A673 (cell line): ENCODE measurements at regions not wholly inside any gene's neighbourhood (a gene's known extent, or its start where the extent isn't known, plus 50 kb on each side); places are given as distances from the start of the nearest gene placed in this dataset.

Experiments used
- BruUV-seq: library from RNA; stranded (reverse); fragments of 400-500 nt; replicated peaks from 2 replicates; lab custom pipeline; 2021; lab: Mats Ljungman, UMichigan
- CTCF ChIA-PET: fragments of 300-600 bp; sonication (Branson Sonifier 250); formaldehyde crosslinking; loops from one replicate; lab custom pipeline; 2022; ENCODE audit warnings: antibody characterized with exemption; lab: Charles Lee
- POLR2A ChIA-PET: fragments of 300-600 bp; sonication (Branson Sonifier 250); formaldehyde crosslinking; loops from one replicate; lab custom pipeline; 2022; ENCODE audit warnings: antibody characterized with exemption; ENCODE audit not compliant: low non-redundant PET; lab: Charles Lee
- DNase-seq: peaks from one replicate; pipeline ENCODE4 v3.0.0-alpha.2; 2015; ENCODE audit warnings: low spot score
- H3K27ac ChIP-seq: fragments of 200-600 bp; sonication (generic); 2 replicates; pipeline ENCODE4 v1.5.1; 2016; ENCODE audit warnings: mixed run types, low read depth, mild to moderate bottlenecking, mixed read lengths, antibody characterized with exemption, low read length; ENCODE audit not compliant: poor library complexity, severe bottlenecking
- H3K27me3 ChIP-seq: fragments of 200-600 bp; sonication (generic); replicated peaks from 2 replicates; pipeline ENCODE4 v1.6.1; 2017; ENCODE audit warnings: mixed run types, low read depth, mild to moderate bottlenecking, mixed read lengths, antibody characterized with exemption, low read length; ENCODE audit not compliant: insufficient read depth, poor library complexity
- H3K36me3 ChIP-seq: fragments of 200-600 bp; sonication (generic); 2 replicates; pipeline ENCODE4 v1.6.1; 2016; ENCODE audit warnings: mixed run types, mild to moderate bottlenecking, mixed read lengths, antibody characterized with exemption, low read length; ENCODE audit not compliant: insufficient read depth, poor library complexity, severe bottlenecking
- H3K4me1 ChIP-seq: fragments of 200-600 bp; sonication (generic); 2 replicates; pipeline ENCODE4 v1.6.1; 2017; ENCODE audit warnings: mixed run types, mild to moderate bottlenecking, mixed read lengths, antibody characterized with exemption, low read length; ENCODE audit not compliant: insufficient read depth, poor library complexity, severe bottlenecking
- H3K4me3 ChIP-seq: fragments of 200-600 bp; sonication (generic); 2 replicates; pipeline ENCODE4 v1.5.1; 2016; ENCODE audit warnings: low read depth, mixed run types, mild to moderate bottlenecking, mixed read lengths, low read length; ENCODE audit not compliant: poor library complexity, severe bottlenecking
- H3K9me3 ChIP-seq: fragments of 200-600 bp; sonication (generic); 2 replicates; pipeline ENCODE4 v1.6.1; 2016; ENCODE audit warnings: mixed run types, low read depth, mild to moderate bottlenecking, mixed read lengths, antibody characterized with exemption, low read length; ENCODE audit not compliant: poor library complexity, severe bottlenecking
- CTCF ChIP-seq: fragments of 300-800, 200-600 bp; sonication (generic); conservative IDR thresholded peaks from 2 replicates; pipeline ENCODE4 v1.5.1; 2017; ENCODE audit warnings: low read depth, mild to moderate bottlenecking, antibody characterized with exemption, low read length, moderate library complexity, mixed read lengths
- EZH2 ChIP-seq: fragments of 200-600 bp; sonication (generic); IDR thresholded peaks from 2 replicates; pipeline ENCODE4 v1.6.1; 2017; ENCODE audit warnings: borderline replicate concordance, low read depth, mild to moderate bottlenecking, mixed read lengths, antibody characterized with exemption, low read length; ENCODE audit not compliant: poor library complexity, severe bottlenecking
- intact Hi-C: fragments of 100-400 bp; cut with micrococcal nuclease; formaldehyde crosslinking; loops from one replicate; pipeline ENCODE4 v1.10.0; 2022; ENCODE audit not compliant: unreplicated experiment

GRCh38 chr5:167064198-167064776, 1227.2 kb upstream of the WWC1 start:
- no peak for TF ChIP-seq CTCF
- no peak for TF ChIP-seq EZH2
- POLR2A ChIA-PET, result no interaction called here
- H3K36me3 ChIP-seq, result no peaks in the 10 kb centered on the region
- H3K27me3 ChIP-seq, result no peaks in the 10 kb centered on the region
- peak overlapping the region; percentile 57 for H3K27ac ChIP-seq
- H3K4me1 ChIP-seq, result peaks cover 26% of the 10 kb centered on the region
- peak overlapping the region; percentile 16 for H3K4me3 ChIP-seq
- DNase-seq, result peak; percentile 88
- intact Hi-C loops, result loop anchor here (10.0 kb wide), 1 partner anchor 151 kb away; no protein-coding TSS in a partner anchor
- CTCF ChIA-PET, result no interaction called here
- BruUV-seq, result no TSS peak
- H3K9me3 ChIP-seq, result no peaks in the 10 kb centered on the region

- Histone ChIP-seq H3K9me3 (no peaks in the 10 kb centered on the region), H3K27ac (no peak overlapping the region), H3K36me3 (no peaks in the 10 kb centered on the region), H3K4me1 (peaks cover 26% of the 10 kb centered on the region), H3K4me3 (no peak overlapping the region), H3K27me3 (no peaks in the 10 kb centered on the region)
- TF ChIP-seq EZH2, result no peak
- TF ChIP-seq CTCF, result no peak
- ChIA-PET CTCF (no interaction called here), POLR2A (no interaction called here)
- no peak for DNase-seq
- BruUV-seq, result no TSS peak
- intact Hi-C loops, result loop anchor here (10.0 kb wide), 1 partner anchor 149 kb away; no protein-coding TSS in a partner anchor
Measured at GRCh38 chr5:167065794-167066193, 1225.7 kb upstream of the WWC1 start.

GRCh38 chr5:167071981-167072610, 1219.3 kb upstream of the WWC1 start:
- no peaks in the 10 kb centered on the region for H3K9me3 ChIP-seq
- CTCF ChIA-PET, result no interaction called here
- POLR2A ChIA-PET, result no interaction called here
- TF ChIP-seq CTCF (no peak), EZH2 (no peak)
- H3K27ac ChIP-seq, result no peak overlapping the region
- H3K27me3 ChIP-seq, result no peaks in the 10 kb centered on the region
- H3K4me3 ChIP-seq, result no peak overlapping the region
- intact Hi-C loops, result no loop called here
- peak; percentile 10 for DNase-seq
- no peaks in the 10 kb centered on the region for H3K36me3 ChIP-seq
- no TSS peak for BruUV-seq
- no peaks in the 10 kb centered on the region for H3K4me1 ChIP-seq
